Right ventricle myocardium inferior (tissue), 1 donor: ENCODE measurements at regions not wholly inside any gene's neighbourhood (a gene's known extent, or its start where the extent isn't known, plus 50 kb on each side); places are given as distances from the start of the nearest gene placed in this dataset.

Experiments used
- ATAC-seq: fragments of 200-7000 bp; cut with Tn5 transposase; one replicate; pipeline ENCODE4 v1.9.1; 2020; ENCODE audit warnings: mild to moderate bottlenecking, moderate library complexity
- DNase-seq: peaks from one replicate; pipeline ENCODE4 v3.0.0; 2021; ENCODE audit errors: missing footprints
- intact Hi-C: fragments of 100-400 bp; cut with DNase I; formaldehyde crosslinking; loops from one replicate; pipeline ENCODE4 v1.11.0; 2022
- donor health status: DM: no; HTN: yes; CAD: no; lungs with severe emphysema.

DNA sequence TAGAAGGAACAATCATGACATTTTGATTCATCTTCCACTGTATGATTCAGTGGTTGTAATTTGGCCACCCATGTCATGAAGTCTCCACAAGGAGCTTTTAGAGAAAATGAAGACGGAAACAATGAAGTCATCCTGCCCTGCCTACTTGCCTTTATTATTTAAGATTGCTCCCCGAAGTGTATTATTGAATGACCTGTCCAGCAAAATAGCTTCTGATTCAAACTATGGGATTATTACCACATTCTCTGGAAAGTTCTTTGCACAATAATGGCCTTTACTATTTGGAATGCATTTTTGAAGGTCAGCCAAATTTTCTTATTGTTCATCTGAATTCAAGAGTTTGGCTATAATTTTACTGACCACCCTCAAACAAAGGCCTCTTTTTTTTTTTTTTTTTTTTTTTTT lies 77.8 kb upstream of the RFC3 start:
- intact Hi-C loops, result no loop called here
- ATAC-seq (no peak), DNase-seq (no peak)

DNA sequence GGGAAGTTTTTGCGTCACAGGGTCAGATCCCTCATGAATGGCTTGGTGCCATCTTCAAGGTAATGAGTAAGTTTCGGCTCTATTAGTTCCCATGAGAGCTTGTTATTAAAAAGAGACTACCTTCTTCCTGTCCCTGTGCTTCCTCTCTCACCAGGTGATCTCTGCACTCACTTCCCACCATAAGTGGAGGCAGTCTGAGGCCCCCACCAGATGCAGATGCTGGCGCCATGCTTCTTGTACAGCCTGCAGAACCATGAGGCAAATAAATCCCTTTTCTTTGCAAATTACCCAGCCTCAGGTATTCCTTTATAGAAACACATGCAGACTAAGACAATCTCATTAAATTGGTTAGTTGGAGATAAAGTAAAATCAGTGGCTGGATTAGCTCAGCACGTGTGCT lies 75.6 kb upstream of the RFC3 start:
- ATAC-seq (no peak), DNase-seq (no peak)
- intact Hi-C loops, result no loop called here

DNA sequence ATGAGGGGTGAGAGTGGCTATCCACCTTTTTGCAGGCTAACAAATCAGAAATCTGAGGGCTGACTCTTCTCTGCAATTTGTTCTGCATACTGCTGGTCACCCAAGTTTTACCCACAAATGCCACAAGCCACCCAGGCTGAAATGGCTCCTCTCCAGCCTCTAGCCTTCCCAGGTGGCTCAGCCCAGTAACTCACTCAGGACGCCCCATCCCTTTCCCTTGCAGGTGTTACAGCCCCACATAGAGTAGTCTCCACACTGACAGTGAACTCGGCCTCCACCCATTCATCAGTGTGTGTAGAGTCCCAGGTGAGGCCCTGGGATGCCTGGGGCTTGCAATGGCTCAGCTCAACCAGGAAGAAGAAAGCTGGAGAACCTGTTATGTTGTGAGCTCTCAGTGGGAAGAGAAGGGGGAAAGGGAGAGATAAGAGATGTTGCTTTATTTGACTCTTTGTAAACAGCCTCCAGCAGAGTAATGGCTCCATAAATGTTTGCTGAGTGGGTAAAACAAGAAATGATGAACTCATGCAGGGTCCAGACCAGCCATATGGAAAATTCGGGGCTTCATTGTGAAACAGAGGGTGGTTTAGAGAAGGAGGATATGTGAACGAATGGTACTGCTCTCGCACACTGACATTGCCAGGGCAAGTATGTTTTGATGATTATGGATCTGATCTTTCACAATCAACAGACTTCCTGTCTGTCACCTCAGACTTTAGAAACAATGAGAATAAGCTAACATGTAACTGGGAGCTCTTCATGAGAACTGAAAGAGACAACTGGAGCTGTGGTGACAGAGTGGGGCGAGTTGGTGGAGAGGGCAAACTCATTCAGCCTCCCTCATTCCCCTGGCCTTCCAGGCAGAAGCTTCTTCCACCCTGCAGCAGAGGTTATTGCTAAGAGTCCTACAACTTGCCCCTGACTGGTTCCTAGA lies 74.2 kb upstream of the RFC3 start:
- ATAC-seq (no peak), DNase-seq (no peak)
- intact Hi-C loops, result no loop called here

DNA sequence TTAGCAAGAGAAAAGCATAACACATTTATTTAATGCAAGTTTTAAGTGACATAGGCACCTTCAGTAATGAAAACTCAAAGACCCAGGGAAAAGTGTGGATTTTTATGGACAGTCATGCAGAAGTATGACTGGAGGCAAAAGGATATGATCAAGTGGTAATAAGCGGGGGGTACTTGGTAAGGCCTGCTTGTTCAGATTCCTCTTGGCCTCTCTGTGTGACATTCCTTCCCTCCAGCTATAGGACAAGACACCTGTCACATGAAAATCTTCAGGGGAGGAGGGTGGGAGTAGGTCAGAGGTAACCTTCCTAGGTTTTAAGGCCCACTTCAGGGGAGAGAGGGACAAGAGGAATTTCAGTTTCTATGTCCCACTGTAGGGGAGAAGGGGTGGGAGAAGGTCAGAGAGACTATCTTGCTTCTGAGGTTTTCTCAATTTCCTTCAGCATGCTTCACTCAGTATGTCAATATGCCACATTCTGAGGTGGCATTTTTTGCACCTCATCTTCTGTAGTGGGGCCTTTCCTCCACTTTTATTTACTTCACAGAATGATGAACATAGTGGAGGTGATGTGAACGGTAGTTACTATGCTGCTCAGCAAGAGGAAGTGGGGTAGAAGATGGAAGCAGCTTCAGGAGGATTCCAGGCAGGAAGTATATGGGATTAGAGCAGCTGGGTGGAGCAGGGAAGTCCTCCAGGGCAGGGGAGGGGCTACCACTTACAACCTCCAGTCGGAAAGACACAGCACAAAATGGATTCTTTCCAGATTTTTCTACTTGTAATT lies 73.2 kb upstream of the RFC3 start:
- no peak for DNase-seq
- no peak for ATAC-seq
- intact Hi-C loops, result no loop called here

DNA sequence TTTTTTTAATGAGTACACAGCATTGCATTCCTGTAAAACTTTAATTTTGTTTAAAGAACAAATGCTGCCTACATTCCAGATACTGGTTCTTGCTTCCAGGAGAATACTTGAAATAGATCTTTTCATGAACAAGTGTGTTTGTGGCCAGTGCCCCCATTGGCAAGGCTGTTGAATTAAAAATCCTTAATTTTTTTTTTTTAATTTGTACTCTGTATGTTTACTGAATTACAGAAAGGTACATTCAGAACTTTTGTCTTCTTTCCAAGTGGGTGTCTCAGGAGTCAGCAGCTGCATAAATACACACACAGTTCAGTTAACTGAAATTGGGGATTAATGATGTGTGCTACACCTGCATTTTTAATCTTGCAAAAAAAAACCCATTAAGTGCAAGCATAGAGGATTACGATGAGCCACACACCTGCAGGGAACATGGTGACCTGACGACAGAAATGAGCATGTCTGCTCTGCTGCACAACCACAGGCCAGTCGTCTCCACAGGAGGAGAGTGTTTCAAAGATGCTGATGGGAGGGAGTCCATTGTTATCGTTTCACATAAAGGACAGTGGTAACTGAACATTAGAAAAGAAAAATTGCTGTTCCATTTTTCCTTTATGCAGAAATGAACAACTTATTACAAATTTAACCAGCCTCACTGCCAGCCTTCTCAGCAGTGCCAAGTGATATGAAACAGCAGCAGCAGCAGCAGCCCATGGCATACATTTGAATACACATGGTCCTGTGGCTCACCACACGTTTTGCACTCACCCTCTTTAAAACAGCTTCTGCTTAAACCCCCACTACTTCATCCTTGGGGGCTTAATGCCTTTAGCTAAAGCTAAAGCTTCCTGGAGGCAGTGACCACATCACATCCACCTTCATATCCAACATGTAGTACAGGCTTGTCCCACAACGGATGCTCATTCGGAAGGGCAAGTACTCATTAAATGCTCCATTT lies 72.3 kb upstream of the RFC3 start:
- no peak for ATAC-seq
- intact Hi-C loops, result no loop called here

DNA sequence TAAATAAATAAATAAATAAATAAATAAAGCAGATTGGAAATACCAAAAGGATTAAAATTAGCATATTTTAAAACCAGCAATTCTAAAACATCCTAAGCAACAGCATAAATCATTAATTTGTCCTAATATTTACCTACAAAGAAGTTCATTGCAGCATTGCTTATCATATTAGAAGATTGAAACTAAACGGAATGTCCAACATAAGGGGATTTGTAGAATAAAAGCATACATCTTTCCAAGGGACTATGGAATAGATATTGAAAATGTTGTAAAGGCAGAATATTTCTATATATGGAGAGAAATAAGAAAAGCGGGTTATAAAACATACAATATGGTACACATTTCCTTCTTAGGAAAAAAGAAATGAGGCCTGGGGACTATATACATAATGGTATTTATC lies 71.1 kb upstream of the RFC3 start:
- DNase-seq (no peak), ATAC-seq (no peak)
- intact Hi-C loops, result no loop called here

More for the DNA sequence above, 72.3 kb upstream of the RFC3 start:
- DNase-seq, result no peak

DNA sequence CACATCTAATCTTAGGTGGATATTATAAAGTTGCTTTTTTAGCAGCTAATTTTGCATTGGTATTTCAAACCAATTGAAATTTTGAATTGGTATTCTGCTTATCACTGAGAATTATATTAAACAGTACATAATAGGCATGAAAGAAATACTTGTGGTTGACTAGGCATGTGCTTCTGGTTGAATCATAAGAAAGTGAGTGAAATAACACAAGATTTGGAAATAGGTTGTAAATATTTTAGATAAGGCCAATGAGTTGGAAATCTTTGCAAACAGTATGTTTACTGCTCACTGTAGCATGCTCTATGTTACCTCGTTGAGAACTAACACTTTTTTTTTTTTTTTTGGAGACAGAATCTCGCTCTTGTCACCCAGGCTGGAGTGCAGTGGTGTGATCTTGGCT lies 66.8 kb upstream of the RFC3 start:
- ATAC-seq (no peak), DNase-seq (no peak)
- intact Hi-C loops, result no loop called here

DNA sequence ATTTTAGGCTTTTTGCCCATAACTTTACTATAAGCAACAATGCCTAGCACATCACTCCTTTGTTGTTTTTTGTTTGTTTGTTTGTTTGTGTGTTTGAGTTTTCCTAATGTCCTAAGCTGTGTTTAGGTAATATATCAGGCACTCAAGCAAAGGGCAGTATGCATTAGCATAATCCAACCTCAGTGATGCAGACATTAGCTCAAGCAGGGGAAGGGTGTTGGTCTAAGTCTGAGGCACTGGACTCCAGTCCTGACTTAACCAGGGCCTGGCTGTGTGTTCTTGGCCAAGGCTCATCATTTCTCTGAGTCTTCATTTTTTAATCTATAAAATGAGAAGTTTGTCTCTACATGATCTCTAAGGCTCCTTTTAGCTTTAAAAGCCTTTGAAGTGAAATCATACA lies 65.9 kb upstream of the RFC3 start:
- DNase-seq, result no peak
- intact Hi-C loops, result no loop called here
- ATAC-seq, result no peak

DNA sequence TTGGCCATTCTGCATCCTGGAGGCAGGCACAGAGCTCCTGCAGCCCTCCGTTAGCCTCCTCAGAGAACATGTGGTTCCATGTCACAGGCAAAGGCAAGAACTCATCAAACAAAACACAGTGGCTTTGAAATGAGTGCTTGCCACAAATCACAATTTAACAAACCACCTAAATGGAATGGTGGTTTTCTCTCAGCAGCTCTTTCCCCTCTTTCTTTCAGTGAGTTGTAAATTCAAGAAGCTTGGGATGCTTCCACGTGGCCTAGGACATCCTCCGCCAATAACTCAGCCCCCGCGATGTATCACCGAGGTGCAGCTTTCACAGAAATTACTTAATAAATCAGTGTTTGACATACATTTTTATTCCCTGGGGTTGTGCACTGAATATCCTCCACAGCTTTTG lies 65.4 kb upstream of the RFC3 start:
- intact Hi-C loops, result no loop called here
- no peak for ATAC-seq
- DNase-seq, result no peak

DNA sequence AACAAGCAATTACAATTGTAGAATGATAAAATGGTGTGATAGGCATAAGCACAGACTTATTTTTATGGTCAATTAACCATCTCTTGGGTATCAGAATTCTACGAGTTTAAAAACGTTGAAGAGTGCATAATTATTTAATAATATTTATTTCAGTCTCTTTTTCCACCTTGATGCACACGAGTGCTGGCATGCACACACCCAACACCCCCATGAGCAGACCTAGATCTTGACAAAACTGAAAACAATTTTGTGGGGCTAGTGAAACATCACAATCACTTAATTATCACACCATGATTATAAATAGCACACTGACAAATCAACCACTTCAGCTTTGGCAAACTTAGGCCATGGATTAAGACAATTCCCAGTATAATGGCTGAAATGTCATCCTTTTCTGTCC lies 61.0 kb upstream of the RFC3 start:
- intact Hi-C loops, result no loop called here
- ATAC-seq, result no peak
- no peak for DNase-seq

DNA sequence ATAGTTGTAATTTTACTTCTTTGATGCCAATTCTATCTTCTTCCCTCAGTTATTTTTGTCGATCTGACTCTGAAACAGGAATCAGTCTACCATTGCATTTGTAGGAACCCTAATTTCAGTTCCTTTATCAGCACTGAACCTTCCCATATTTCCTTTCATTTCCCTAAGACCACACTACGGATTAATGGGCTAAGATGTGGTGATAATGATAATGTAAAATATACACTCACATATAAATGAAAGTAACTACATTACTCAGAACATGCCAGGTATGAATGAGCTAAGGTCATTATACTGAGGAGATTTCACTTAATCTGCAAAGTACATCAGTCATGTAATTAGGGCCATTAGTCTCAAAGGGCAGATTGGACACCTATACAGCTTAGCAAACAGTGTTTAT lies 60.2 kb upstream of the RFC3 start:
- intact Hi-C loops, result no loop called here
- DNase-seq, result no peak
- no peak for ATAC-seq

DNA sequence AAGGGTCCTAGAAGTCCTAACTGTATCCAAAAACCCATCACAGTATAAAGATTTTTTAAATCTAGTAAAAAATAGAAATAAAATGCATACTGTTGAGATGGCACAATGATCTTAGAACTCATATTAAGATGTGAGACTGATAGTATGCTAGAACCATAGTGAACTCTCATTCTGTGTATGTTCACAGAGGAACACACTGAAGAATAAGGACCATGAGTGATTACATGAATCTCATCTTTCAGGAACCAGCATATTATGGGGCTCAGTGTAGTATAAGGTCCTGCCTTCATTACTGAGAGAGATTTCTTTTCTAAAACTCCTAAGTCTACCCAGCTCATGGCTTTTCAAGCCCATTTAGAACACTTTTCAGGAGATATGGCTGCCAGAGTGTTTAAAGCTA lies 59.8 kb upstream of the RFC3 start:
- DNase-seq (no peak), ATAC-seq (no peak)
- intact Hi-C loops, result no loop called here

DNA sequence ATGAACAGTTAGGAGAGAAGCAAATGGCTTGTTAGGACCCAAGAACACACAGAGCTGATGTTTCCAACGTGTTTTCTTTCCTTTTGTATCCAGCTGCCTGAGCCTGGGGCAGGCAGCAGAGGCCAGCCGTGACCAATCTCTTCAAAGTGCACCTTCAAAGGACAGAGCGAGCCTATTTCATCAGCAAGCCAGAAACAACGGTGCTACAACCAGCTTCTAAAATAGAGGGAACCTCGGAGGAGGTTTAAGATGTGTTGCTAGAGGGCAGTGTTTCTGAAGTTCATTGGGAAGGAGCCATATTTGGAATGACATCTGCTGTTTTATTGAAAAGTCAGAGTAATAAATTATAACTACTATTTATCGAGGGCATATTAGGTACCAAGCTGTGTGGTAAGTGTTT lies 56.2 kb upstream of the RFC3 start:
- ATAC-seq (no peak), DNase-seq (no peak)
- intact Hi-C loops, result no loop called here

DNA sequence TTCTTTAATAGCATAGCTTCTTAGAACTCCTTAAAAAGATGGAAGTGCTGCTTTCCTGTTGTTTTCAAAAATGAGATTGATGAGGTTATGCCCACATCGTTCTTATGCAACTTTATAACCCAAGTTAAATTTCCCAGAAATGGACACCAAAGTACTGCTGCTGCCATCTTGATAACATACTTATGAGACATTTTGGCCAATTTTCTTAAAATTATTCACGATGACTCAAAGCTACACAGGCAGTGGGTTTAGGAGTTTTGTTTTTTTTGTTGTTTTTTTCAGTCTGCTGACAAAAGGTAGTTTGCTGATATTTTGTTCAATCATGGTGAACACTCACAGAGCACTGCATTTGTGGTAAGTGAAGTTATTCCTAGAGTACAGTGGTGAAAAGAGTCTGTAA lies 54.9 kb upstream of the RFC3 start:
- ATAC-seq (no peak), DNase-seq (no peak)
- intact Hi-C loops, result no loop called here

DNA sequence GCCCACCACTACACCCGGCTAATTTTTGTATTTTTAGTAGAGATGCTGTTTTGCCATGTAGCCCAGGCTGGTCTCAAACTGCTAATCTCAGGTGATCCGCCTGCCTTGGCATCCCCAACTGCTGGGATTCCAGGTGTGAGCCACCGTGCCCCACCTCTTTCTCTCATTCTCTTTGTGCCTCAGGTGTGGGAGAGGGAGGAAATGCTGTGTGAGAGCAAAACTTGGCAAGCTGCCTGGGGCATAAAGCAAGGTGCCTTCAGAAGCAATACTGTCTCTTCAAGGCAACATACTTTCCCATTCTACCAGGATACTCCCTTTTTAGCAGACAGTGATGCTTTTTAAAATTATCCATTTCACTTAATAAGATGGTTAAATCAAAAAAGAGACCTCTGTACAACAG lies 53.2 kb upstream of the RFC3 start:
- intact Hi-C loops, result no loop called here
- DNase-seq (no peak), ATAC-seq (no peak)

DNA sequence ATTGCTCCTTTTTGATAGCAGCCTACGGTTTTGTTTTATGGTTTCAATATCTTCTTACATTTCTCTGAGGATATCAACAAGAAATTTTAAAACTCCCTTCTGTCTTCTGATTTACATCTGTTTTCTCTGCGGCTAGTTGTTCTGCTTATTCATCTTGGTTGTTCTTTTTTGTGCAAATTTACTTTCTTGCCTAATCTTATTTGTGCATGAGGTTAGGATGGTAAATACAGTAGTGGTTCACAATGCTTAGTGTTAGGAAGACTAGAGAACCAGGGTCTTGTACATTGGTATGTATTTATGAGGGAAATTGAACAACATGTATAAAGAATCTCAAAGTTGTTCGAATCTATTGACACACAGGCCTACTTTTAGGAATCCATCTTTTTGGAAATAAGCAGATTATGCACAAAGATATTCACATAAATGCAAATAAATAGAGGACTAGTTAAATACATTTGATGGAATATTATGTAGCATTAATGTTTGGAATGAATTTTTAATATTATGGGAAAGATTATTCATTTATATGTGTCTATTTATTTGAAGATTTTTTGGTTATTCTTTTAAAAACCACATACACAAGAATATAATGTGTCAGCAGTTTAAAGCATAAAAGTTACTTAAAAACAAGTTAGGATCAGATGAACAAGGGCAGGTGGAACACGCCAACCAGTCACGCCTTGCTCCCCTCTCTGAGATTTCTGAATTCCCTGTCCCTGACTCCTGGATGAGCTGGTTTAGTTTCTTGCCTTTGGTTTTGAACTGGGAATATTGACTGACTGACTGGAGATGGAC lies 51.4 kb upstream of the RFC3 start:
- ATAC-seq (no peak), DNase-seq (no peak)
- intact Hi-C loops, result no loop called here

DNA sequence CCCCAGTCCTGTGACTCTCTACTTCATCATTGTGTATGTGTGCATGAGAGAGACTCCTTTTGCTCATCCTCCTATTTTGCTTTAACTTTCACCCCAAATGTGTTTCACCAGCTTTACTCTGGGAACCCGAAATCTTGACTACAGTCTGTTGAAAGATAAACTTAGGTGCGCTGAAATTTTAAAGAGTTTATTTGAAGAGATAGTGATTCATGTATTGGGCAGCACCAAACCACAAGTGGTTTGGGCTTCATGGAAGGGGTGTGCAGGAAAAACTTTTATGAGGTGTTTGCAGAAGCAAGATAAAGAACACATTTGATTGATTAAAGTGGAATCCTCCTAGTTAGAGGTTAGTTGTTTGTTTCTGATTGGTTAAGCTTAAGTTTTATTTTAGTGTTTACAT lies 50.8 kb upstream of the RFC3 start:
- DNase-seq (no peak), ATAC-seq (no peak)
- intact Hi-C loops, result no loop called here
